ENCODE measurements at regions not wholly inside any gene's neighbourhood (a gene's known extent, or its start where the extent isn't known, plus 50 kb on each side); places are given as distances from the start of the nearest gene placed in this dataset.

DNA sequence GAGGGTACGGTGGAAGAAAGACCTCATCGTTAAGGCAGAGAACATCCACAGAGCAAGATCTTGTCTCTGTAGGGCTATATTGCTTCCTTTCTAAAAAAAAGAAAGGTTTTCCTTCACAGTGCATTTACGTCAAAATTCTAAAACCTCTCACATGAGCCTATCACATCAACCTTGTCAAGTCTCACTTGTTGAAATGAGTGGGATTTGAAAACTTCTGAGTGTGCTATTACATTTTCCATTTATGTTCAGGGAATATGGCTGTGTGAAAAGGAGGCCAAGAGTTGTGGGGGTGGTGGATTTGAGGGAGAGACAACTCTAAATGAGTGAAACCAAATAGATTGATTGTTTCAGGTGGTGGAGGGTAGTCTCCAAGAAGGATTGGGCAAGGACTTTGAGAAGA lies 147.1 kb upstream of the MPDZ start:
- Histone ChIP-seq H3K4me1 (ENCODE audit: control insufficient read depth, insufficient read depth, low read length) (peaks cover 6% of the 10 kb centered on the region; the same call in 1 of the 2 replicates), H3K36me3 (ENCODE audit: control insufficient read depth in 2 of 2, insufficient read depth in 1 of 2, low read length in 2 of 2) (no peaks in the 10 kb centered on the region), H3K4me3 (ENCODE audit: low read depth, low read length) (no peak overlapping the region), H3K27ac (ENCODE audit: extremely low read depth, low read depth, low read length) (no peak overlapping the region), H3K9me3 (ENCODE audit: control insufficient read depth, insufficient read depth, low read depth, low read length) (no peaks in the 10 kb centered on the region)
- POLR2A ChIA-PET = interaction anchor here (0.6 kb wide), 1 partner anchor 174 kb away, joined by 4 read pairs; no protein-coding TSS in a partner anchor
- TF ChIP-seq SP3 (tag by site-specific recombination; IDR thresholded peaks at IDR 0.05) (no peak), OVOL3 (tag by site-specific recombination; IDR thresholded peaks at IDR 0.05) (no peak), ZNF658 (tag by site-specific recombination; IDR thresholded peaks at IDR 0.05) (no peak), ZNF19 (tag by site-specific recombination; IDR thresholded peaks at IDR 0.05; ENCODE audit: low read depth) (no peak), ZNF416 (tag by site-specific recombination; IDR thresholded peaks at IDR 0.05) (no peak), ZNF585B (tag by site-specific recombination; IDR thresholded peaks at IDR 0.05) (no peak), ZNF341 (tag by site-specific recombination; IDR thresholded peaks at IDR 0.05; ENCODE audit: low read depth) (no peak), ZNF335 (tag by site-specific recombination; conservative IDR thresholded peaks at IDR 0.05) (no peak), ZNF112 (tag by site-specific recombination; IDR thresholded peaks at IDR 0.05) (no peak), BCL11B (tag by site-specific recombination; IDR thresholded peaks at IDR 0.05; ENCODE audit: low read depth) (no peak), ZNF302 (tag by site-specific recombination; IDR thresholded peaks at IDR 0.05; ENCODE audit: low read depth) (no peak), ZNF768 (tag by site-specific recombination; IDR thresholded peaks at IDR 0.05) (no peak)
- TF ChIP-seq, protein P1, sequence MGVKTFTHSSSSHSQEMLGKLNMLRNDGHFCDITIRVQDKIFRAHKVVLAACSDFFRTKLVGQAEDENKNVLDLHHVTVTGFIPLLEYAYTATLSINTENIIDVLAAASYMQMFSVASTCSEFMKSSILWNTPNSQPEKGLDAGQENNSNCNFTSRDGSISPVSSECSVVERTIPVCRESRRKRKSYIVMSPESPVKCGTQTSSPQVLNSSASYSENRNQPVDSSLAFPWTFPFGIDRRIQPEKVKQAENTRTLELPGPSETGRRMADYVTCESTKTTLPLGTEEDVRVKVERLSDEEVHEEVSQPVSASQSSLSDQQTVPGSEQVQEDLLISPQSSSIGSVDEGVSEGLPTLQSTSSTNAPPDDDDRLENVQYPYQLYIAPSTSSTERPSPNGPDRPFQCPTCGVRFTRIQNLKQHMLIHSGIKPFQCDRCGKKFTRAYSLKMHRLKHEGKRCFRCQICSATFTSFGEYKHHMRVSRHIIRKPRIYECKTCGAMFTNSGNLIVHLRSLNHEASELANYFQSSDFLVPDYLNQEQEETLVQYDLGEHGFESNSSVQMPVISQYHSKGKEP (tag by site-specific recombination; IDR thresholded peaks at IDR 0.05) = no peak
- TF ChIP-seq, protein P2, sequence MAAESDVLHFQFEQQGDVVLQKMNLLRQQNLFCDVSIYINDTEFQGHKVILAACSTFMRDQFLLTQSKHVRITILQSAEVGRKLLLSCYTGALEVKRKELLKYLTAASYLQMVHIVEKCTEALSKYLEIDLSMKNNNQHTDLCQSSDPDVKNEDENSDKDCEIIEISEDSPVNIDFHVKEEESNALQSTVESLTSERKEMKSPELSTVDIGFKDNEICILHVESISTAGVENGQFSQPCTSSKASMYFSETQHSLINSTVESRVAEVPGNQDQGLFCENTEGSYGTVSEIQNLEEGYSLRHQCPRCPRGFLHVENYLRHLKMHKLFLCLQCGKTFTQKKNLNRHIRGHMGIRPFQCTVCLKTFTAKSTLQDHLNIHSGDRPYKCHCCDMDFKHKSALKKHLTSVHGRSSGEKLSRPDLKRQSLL (tag by site-specific recombination; IDR thresholded peaks at IDR 0.05) = no peak
- TF ChIP-seq, protein P3, sequence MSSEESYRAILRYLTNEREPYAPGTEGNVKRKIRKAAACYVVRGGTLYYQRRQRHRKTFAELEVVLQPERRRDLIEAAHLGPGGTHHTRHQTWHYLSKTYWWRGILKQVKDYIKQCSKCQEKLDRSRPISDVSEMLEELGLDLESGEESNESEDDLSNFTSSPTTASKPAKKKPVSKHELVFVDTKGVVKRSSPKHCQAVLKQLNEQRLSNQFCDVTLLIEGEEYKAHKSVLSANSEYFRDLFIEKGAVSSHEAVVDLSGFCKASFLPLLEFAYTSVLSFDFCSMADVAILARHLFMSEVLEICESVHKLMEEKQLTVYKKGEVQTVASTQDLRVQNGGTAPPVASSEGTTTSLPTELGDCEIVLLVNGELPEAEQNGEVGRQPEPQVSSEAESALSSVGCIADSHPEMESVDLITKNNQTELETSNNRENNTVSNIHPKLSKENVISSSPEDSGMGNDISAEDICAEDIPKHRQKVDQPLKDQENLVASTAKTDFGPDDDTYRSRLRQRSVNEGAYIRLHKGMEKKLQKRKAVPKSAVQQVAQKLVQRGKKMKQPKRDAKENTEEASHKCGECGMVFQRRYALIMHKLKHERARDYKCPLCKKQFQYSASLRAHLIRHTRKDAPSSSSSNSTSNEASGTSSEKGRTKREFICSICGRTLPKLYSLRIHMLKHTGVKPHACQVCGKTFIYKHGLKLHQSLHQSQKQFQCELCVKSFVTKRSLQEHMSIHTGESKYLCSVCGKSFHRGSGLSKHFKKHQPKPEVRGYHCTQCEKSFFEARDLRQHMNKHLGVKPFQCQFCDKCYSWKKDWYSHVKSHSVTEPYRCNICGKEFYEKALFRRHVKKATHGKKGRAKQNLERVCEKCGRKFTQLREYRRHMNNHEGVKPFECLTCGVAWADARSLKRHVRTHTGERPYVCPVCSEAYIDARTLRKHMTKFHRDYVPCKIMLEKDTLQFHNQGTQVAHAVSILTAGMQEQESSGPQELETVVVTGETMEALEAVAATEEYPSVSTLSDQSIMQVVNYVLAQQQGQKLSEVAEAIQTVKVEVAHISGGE (tag by site-specific recombination; conservative IDR thresholded peaks at IDR 0.05; ENCODE audit: low read depth) = no peak
- CTCF ChIA-PET = interaction anchor here (0.7 to 4.6 kb wide), 18 partner anchors 13 to 1007 kb away, joined by 3 to 38 read pairs (median 4); no protein-coding TSS in a partner anchor

DNA sequence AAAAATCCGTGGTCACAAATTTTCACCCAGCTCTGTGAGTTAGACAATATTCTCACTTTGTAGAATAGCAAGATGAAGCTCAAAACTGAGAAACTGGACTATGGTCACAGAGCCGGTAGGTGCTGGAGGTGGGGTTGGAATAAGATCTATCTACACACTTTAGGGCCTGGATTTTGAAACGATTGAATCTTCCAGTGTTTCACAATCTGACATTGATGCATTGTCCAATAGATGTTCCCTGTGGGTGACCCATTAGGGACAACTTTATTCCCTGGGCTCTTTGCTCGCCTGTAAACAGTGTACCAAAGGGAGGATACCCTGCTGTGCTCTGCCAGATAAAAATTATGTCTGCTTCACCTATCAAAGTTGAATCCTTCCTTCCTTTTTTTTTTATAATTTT lies 145.4 kb upstream of the MPDZ start:
- no peak overlapping the region for H3K4me3 ChIP-seq (ENCODE audit: low read depth, low read length)
- no peak overlapping the region for H3K27ac ChIP-seq (ENCODE audit: extremely low read depth, low read depth, low read length)
- TF ChIP-seq EGR2 (tag by site-specific recombination; IDR thresholded peaks at IDR 0.05; ENCODE audit: low read depth) (no peak), ZNF2 (tag by site-specific recombination; IDR thresholded peaks at IDR 0.05) (no peak), ZNF830 (tag by site-specific recombination; IDR thresholded peaks at IDR 0.05; ENCODE audit: low read depth) (no peak), ZBTB7A (tag by site-specific recombination; IDR thresholded peaks at IDR 0.05; ENCODE audit: low read depth) (no peak)
- TF ChIP-seq, protein P1 (tag by site-specific recombination; IDR thresholded peaks at IDR 0.05) = no peak
- TF ChIP-seq, protein P4, sequence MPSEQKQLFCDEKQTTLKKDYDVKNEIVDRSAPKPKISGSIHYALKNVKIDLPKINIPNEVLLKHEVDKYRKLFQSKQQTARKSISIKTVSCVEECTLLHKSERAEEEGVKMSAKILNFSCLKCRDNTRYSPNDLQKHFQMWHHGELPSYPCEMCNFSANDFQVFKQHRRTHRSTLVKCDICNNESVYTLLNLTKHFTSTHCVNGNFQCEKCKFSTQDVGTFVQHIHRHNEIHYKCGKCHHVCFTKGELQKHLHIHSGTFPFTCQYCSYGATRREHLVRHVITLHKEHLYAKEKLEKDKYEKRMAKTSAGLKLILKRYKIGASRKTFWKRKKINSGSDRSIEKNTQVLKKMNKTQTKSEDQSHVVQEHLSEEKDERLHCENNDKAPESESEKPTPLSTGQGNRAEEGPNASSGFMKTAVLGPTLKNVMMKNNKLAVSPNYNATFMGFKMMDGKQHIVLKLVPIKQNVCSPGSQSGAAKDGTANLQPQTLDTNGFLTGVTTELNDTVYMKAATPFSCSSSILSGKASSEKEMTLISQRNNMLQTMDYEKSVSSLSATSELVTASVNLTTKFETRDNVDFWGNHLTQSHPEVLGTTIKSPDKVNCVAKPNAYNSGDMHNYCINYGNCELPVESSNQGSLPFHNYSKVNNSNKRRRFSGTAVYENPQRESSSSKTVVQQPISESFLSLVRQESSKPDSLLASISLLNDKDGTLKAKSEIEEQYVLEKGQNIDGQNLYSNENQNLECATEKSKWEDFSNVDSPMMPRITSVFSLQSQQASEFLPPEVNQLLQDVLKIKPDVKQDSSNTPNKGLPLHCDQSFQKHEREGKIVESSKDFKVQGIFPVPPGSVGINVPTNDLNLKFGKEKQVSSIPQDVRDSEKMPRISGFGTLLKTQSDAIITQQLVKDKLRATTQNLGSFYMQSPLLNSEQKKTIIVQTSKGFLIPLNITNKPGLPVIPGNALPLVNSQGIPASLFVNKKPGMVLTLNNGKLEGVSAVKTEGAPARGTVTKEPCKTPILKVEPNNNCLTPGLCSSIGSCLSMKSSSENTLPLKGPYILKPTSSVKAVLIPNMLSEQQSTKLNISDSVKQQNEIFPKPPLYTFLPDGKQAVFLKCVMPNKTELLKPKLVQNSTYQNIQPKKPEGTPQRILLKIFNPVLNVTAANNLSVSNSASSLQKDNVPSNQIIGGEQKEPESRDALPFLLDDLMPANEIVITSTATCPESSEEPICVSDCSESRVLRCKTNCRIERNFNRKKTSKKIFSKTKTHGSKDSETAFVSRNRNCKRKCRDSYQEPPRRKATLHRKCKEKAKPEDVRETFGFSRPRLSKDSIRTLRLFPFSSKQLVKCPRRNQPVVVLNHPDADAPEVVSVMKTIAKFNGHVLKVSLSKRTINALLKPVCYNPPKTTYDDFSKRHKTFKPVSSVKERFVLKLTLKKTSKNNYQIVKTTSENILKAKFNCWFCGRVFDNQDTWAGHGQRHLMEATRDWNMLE (tag by site-specific recombination; conservative IDR thresholded peaks at IDR 0.05; ENCODE audit: low read depth) = no peak
- no peaks in the 10 kb centered on the region for H3K36me3 ChIP-seq (ENCODE audit: control insufficient read depth in 2 of 2, insufficient read depth in 1 of 2, low read length in 2 of 2)
- POLR2A ChIA-PET = no interaction called here
- H3K4me1 ChIP-seq (ENCODE audit: control insufficient read depth, insufficient read depth, low read length) = 0 out of 2 replicates have a peak, but pooled peaks cover 4% of the 10 kb centered on the region
- CTCF ChIA-PET = interaction anchor here (0.5 to 1.2 kb wide), 7 partner anchors 73 to 1269 kb away, joined by 3 to 4 read pairs (median 3); partner anchors contain the start of gene ZDHHC21
- H3K9me3 ChIP-seq (ENCODE audit: control insufficient read depth, insufficient read depth, low read depth, low read length) = no peaks in the 10 kb centered on the region

All from HEK293 (cell line).